Rectal smooth muscle tissue (tissue), 1 donor: ENCODE measurements at regions not wholly inside any gene's neighbourhood (a gene's known extent, or its start where the extent isn't known, plus 50 kb on each side); places are given as distances from the start of the nearest gene placed in this dataset.
"Not testable (repeated sequence)": the region's sequence is repeated elsewhere in the genome, so short reads cannot be mapped to it uniquely, and the experiment has no call there.

ENCODE experiments used
- H3K27ac ChIP-seq: one replicate; pipeline ENCODE4 v1.7.0; 2013; ENCODE audit warnings: low read depth, low read length, inconsistent platforms
- H3K27me3 ChIP-seq: one replicate; pipeline ENCODE4 v1.7.0; 2013; ENCODE audit warnings: low read length; ENCODE audit not compliant: control insufficient read depth, insufficient read depth
- H3K36me3 ChIP-seq: one replicate; pipeline ENCODE4 v1.7.0; 2013; ENCODE audit warnings: low read length; ENCODE audit not compliant: control insufficient read depth, insufficient read depth
- H3K4me1 ChIP-seq: one replicate; pipeline ENCODE4 v1.7.0; 2013; ENCODE audit warnings: low read length; ENCODE audit not compliant: control insufficient read depth, insufficient read depth
- H3K4me3 ChIP-seq: one replicate; pipeline ENCODE4 v1.7.0; 2013; ENCODE audit warnings: low read length
- H3K9ac ChIP-seq: one replicate; pipeline ENCODE4 v1.7.0; 2013; ENCODE audit warnings: low read length

GRCh38 chr15:91384189-91384730 is 284.2 kb downstream of the SV2B start:
- Histone ChIP-seq H3K9ac (no peak overlapping the region), H3K4me3 (no peak overlapping the region), H3K27ac (no peak overlapping the region), H3K27me3 (no peaks in the 10 kb centered on the region), H3K36me3 (no peaks in the 10 kb centered on the region), H3K4me1 (no peaks in the 10 kb centered on the region)

GRCh38 chr15:91385311-91385710 is 285.3 kb downstream of the SV2B start:
- no peaks in the 10 kb centered on the region for H3K4me1 ChIP-seq
- no peak overlapping the region for H3K9ac ChIP-seq
- H3K27ac ChIP-seq = no peak overlapping the region
- H3K27me3 ChIP-seq = no peaks in the 10 kb centered on the region
- no peaks in the 10 kb centered on the region for H3K36me3 ChIP-seq
- H3K4me3 ChIP-seq = no peak overlapping the region

- no peaks in the 10 kb centered on the region for H3K4me1 ChIP-seq
- H3K27ac ChIP-seq = no peak overlapping the region
- no peak overlapping the region for H3K4me3 ChIP-seq
- no peaks in the 10 kb centered on the region for H3K27me3 ChIP-seq
- no peaks in the 10 kb centered on the region for H3K36me3 ChIP-seq
- H3K9ac ChIP-seq = no peak overlapping the region
These were observed 293.1 kb downstream of the SV2B start for GRCh38 chr15:91393186-91393585.

GRCh38 chr15:91400481-91400880 is 300.4 kb downstream of the SV2B start:
- H3K4me1 ChIP-seq = no peaks in the 10 kb centered on the region
- no peak overlapping the region for H3K27ac ChIP-seq
- no peaks in the 10 kb centered on the region for H3K27me3 ChIP-seq

GRCh38 chr15:91407269-91407889 is 307.3 kb downstream of the SV2B start:
- H3K27ac ChIP-seq = no peak overlapping the region
- no peaks in the 10 kb centered on the region for H3K27me3 ChIP-seq
- H3K9ac ChIP-seq = no peak overlapping the region
- peaks cover 2% of the 10 kb centered on the region for H3K4me1 ChIP-seq
- H3K36me3 ChIP-seq = no peaks in the 10 kb centered on the region
- H3K4me3 ChIP-seq = no peak overlapping the region

More at GRCh38 chr15:91400481-91400880, 300.4 kb downstream of the SV2B start:
- no peak overlapping the region for H3K4me3 ChIP-seq
- H3K36me3 ChIP-seq = no peaks in the 10 kb centered on the region
- no peak overlapping the region for H3K9ac ChIP-seq

- Histone ChIP-seq H3K4me3 (no peak overlapping the region), H3K27me3 (no peaks in the 10 kb centered on the region), H3K4me1 (peaks cover 2% of the 10 kb centered on the region), H3K36me3 (no peaks in the 10 kb centered on the region), H3K9ac (no peak overlapping the region), H3K27ac (no peak overlapping the region)
These were observed 308.5 kb downstream of the SV2B start for GRCh38 chr15:91408476-91409076.

DNA sequence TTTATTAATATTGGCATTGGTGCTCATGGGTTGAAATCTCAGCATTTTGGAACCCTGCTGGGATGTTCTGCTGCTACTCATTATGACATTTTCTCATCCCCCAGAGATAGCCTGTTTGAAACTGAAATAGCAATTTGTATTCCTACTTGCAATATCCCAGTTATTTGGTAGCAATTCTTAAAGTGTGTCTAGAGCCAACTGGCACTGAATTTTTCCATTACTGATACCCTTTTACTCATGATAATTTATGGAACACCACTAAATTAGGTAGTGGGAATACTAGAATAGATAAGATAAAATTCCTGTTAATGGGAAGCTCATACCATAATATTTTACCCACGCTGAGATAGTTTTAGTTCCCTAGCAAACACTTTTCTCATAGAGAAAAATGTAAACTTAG is 309.3 kb downstream of the SV2B start:
- Histone ChIP-seq H3K27me3 (no peaks in the 10 kb centered on the region), H3K27ac (no peak overlapping the region), H3K36me3 (no peaks in the 10 kb centered on the region), H3K4me1 (peaks cover 2% of the 10 kb centered on the region), H3K4me3 (no peak overlapping the region), H3K9ac (no peak overlapping the region)

DNA sequence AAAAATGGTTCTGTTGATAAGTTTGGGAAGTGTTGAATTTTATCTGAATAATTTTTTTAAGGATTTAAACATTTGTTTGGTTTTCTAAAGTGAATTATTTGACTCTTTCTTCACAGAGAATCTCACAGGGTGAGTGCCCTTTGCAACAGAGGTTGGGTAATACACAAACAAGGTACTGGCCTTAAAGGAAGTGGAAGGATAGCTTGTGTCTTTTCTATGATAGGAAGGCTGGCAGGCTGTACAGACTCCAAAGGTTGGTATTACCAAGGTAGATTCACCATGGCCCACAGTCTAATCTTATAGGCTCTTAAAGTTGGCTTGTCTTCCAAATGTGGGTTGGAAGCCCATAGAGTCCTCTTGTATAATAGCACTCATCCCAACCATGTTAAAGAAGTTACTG is 311.5 kb downstream of the SV2B start:
- no peak overlapping the region for H3K27ac ChIP-seq
- H3K9ac ChIP-seq = no peak overlapping the region
- H3K36me3 ChIP-seq = no peaks in the 10 kb centered on the region
- no peak overlapping the region for H3K4me3 ChIP-seq
- peaks cover 2% of the 10 kb centered on the region for H3K4me1 ChIP-seq
- no peaks in the 10 kb centered on the region for H3K27me3 ChIP-seq

DNA sequence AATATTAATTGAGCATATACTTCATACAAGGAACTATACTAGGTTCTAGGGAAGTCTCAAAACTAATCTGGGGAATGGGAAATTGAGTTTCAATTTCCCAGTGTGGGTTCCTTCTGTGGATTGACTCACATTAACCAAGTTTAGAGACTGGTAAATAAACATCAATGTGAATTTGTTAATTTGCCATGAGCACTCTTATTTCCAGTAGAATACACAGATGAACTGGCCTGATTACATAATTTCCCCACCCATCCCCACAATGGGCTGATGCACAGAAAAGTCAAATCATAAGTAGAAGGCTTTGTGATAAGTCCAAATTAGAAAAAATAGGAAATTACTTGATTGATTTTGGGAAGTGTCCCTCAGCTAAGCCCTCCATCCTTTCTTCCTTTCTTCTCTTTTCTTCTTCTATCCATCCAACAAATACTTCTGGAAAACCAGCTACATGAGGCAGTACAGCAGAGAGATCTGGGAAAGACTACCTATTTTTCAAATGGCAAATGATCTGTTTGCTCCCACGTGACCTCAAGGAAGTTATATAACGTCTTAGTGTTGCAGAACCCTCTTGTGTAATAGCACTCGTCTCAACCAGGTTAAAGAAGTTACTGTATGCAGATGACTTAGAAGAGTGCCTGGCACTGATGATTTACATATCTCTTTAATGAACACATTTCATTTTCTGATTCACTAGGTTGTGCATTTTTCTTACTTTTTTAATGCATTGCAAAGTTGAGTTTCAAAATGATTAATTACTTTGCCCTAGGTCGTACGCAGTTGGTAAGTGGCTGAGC is 312.3 kb downstream of the SV2B start:
- Histone ChIP-seq H3K27me3 (no peaks in the 10 kb centered on the region), H3K9ac (no peak overlapping the region), H3K36me3 (no peaks in the 10 kb centered on the region), H3K4me1 (peaks cover 2% of the 10 kb centered on the region), H3K4me3 (no peak overlapping the region), H3K27ac (no peak overlapping the region)

GRCh38 chr15:91413142-91413541 is 313.1 kb downstream of the SV2B start:
- Histone ChIP-seq H3K27ac (no peak overlapping the region), H3K4me1 (peaks cover 2% of the 10 kb centered on the region), H3K4me3 (no peak overlapping the region), H3K36me3 (no peaks in the 10 kb centered on the region), H3K9ac (no peak overlapping the region), H3K27me3 (no peaks in the 10 kb centered on the region)

DNA sequence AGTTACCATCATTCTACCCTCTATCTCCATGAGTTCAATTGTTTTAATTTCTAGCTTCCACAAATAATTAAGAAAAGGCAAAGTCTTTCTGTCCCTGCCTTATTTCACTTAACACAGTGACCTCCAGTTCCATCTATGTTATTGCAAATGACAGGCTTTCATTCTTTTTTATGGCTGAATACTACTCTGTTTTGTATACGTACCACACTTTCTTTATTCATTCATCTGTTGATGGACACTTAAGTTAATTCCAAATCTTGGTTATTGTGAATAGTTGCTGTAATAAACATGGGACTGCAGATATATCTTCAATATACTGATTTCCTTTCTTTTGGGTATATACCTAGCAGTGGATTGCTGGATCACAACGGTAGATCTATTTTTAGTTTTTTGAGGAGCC is 314.1 kb downstream of the SV2B start:
- Histone ChIP-seq H3K4me1 (no peaks in the 10 kb centered on the region), H3K36me3 (no peaks in the 10 kb centered on the region), H3K4me3 (no peak overlapping the region), H3K27ac (no peak overlapping the region), H3K27me3 (no peaks in the 10 kb centered on the region), H3K9ac (no peak overlapping the region)

DNA sequence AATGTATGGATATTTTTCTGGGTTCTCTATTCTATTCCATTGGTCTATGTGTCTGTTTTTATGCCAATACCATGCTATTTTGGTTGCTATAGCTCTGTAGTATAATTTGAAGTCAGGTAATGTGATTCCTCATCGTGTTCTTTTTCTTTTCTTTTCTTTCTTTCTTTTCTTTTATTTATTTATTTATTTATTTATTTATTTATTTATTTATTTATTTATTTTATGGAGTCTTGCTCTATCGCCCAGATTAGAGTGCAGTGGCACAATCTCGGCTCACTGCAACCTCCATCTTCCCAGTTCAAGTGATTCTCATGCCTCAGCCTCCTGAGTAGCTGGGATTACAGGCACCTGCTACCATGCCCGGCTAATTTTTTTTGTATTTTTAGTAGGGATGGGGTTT is 315.2 kb downstream of the SV2B start:
- not testable (repeated sequence) for H3K4me1 ChIP-seq, H3K4me3 ChIP-seq, H3K27me3 ChIP-seq, H3K36me3 ChIP-seq, H3K9ac ChIP-seq, H3K27ac ChIP-seq
